Retinal pigment epithelial cell (primary cell): ENCODE measurements at regions not wholly inside any gene's neighbourhood (a gene's known extent, or its start where the extent isn't known, plus 50 kb on each side); places are given as distances from the start of the nearest gene placed in this dataset.

ENCODE experiments used
- DNase-seq: peaks from one replicate; pipeline ENCODE4 v3.0.0-alpha.2; 2010; ENCODE audit warnings: low read depth
- H3K4me3 ChIP-seq: 2 replicates; pipeline ENCODE4 v1.5.1; 2011; ENCODE audit warnings: mild to moderate bottlenecking, low read length, control low read depth, moderate library complexity
- TF ChIP-seq, protein P1 (sequence below): conservative IDR thresholded peaks from 2 replicates; pipeline ENCODE4 v1.5.1; 2011; ENCODE audit warnings: low read depth, low read length, control low read depth, inconsistent platforms

DNA sequence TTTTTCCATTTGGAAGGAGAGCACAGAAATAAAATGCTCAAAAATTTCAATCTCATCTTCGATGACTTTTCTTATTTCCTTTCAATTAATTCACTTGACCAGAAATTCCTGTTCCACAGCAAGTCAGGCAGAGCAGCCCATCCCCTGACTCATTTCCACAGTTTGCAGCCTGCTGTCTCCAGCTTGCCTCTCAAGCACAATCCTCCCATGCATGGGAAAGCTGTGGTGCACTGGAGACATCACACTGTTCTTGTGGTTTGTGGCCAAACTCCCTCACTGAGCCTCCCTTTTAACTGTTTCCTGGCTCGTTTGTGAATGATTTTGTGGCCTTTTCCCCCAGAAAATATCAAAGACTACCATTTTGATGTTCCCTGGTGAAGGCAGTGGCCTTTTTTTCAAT is 114.0 kb upstream of the ENPEP start:
- TF ChIP-seq, protein P1, sequence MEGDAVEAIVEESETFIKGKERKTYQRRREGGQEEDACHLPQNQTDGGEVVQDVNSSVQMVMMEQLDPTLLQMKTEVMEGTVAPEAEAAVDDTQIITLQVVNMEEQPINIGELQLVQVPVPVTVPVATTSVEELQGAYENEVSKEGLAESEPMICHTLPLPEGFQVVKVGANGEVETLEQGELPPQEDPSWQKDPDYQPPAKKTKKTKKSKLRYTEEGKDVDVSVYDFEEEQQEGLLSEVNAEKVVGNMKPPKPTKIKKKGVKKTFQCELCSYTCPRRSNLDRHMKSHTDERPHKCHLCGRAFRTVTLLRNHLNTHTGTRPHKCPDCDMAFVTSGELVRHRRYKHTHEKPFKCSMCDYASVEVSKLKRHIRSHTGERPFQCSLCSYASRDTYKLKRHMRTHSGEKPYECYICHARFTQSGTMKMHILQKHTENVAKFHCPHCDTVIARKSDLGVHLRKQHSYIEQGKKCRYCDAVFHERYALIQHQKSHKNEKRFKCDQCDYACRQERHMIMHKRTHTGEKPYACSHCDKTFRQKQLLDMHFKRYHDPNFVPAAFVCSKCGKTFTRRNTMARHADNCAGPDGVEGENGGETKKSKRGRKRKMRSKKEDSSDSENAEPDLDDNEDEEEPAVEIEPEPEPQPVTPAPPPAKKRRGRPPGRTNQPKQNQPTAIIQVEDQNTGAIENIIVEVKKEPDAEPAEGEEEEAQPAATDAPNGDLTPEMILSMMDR: no peak
- DNase-seq: peak; percentile 26
- H3K4me3 ChIP-seq: no peak overlapping the region

DNA sequence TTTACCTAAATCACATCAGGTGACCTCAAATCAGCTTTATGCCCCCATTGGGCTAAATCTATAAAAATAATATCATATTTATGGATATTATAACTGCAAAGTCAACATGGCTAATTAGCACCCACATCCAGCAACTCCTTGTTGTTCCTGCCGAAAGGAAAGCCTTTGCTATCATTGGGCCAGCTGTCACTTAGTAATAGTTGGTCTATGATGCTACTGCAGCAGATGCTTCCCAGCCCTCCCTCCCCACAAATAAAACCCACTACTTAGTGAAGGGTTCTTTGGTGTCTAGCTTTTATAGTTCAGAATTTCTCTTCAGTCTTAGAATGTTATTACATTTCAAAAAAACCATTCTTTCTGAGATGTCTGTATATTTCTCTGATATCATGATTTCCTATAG is 116.9 kb upstream of the ENPEP start:
- DNase-seq: no peak
- TF ChIP-seq, protein P1: no peak
- no peak overlapping the region for H3K4me3 ChIP-seq

DNA sequence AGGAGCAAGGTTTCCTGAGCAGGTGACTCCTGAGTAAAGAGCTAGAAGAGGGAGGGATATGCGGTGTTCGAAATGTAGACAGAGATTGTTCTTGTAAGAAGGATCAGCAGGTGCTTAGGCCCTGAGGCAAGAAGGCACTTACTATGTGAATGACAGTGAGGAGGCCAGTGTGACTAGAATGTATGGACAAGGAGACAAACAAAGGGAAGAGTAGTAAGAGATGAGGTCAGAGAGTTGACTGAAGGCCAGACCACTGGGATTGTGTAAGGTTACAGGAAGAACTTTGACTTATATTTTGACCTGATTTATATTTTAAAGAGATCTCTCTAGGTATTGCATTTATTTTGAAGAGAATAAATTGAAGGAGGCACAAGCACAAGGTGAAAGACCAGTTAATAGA is 118.4 kb upstream of the ENPEP start:
- H3K4me3 ChIP-seq: no peak overlapping the region
- DNase-seq: no peak
- TF ChIP-seq, protein P1: no peak

DNA sequence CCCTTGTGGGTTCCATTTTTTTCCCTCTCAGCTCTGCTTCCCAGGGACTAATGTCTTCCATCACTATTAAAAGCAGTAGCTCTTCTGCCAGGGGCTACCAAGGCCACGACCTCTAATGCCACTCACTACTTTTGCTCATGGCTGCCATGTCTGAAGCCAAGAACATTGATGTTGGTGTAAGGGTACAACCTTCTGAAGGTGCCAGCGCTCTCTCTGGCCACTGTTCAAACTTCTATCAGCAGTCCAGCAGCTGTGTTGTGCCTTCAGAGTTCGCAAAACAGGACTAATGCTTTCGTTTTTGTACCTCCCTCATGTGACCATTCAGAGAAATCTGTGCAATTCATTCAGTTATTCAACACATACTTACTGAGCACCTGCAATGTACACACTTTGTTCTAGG is 121.5 kb upstream of the ENPEP start:
- no peak overlapping the region for H3K4me3 ChIP-seq
- DNase-seq: no peak
- TF ChIP-seq, protein P1: no peak

DNA sequence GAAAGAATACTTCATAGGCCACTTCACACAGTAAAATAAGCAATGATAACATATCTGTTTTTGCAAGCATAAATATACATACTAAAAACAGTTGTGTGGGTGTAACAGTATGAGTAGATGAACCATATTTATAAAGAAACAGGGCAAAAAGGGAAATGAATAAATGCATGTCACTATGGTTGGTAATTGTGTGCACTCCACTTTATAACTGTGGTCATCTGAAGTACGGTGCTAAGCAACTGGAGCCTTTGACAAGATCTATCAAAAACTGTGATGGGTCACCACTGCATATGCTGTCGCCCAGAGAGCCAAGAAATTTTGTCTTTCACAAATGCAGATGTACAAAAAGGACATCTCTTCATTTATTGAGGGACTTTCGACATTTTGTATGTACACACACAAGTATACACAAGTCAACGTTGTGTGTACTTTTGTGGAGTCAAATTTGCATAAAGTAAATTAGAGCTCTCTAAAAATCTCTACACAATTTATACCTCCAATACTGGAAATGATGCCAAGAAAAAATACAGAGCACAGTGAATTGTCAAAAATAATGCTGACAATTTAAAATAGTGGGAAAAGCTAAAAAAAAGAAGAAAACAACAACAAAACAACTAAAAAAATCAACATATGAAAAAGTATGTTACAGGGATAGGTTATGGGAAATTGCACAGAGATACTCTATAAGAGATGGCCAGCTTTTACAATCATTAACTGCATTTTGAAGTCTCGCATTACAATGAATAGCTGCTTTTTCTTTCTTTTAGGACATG is 123.1 kb upstream of the ENPEP start:
- TF ChIP-seq, protein P1: no peak
- no peak overlapping the region for H3K4me3 ChIP-seq
- no peak for DNase-seq

DNA sequence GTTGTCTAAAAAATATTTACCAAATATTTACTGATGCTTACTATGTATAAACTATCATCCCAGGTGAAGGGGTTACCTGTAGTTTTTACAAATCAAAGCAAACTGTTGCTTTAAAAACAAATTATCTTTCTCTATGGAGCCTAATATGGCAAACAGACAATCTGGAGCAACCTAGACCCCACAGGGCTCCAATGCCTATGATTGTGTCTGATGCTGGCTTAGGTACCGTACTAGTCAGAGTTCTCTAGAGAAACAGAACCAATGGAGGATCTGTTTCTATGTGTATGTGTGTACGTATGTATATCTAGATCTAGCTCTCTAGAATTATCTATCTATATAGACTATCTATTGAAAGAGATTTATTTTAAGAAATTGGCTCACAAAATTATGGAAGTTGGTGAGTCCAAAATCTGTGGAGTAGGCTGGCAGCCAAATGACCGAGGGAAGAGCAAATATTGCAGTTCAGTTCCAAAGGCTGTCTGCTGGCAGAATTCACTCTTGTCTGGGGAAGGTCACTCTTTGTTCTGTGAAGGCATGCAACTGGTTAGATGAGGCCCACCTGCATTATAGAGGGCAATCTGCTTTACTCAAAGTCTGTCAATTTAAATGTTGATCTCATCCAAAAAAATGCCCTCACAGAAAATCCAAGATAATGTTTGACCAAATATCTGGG is 127.1 kb upstream of the ENPEP start:
- no peak for DNase-seq
- no peak overlapping the region for H3K4me3 ChIP-seq
- TF ChIP-seq, protein P1: no peak

GRCh38 chr4:110347805-110348204 is 128.2 kb upstream of the ENPEP start:
- TF ChIP-seq, protein P1: no peak
- DNase-seq: no peak
- no peak overlapping the region for H3K4me3 ChIP-seq
